DOHH2 (cell line): ENCODE measurements at regions not wholly inside any gene's neighbourhood (a gene's known extent, or its start where the extent isn't known, plus 50 kb on each side); places are given as distances from the start of the nearest gene placed in this dataset.

ENCODE experiments used
- H3F3A ChIP-seq: fragments of 200-600 bp; sonication (generic), shearing (Covaris generic); 2 replicates; pipeline ENCODE4 v1.6.0; 2016; ENCODE audit warnings: antibody characterized with exemption, mild to moderate bottlenecking; ENCODE audit not compliant: control insufficient read depth, insufficient read depth
- H3K27ac ChIP-seq: fragments of 200-600 bp; sonication (generic); 2 replicates; pipeline ENCODE4 v1.5.1; 2014; ENCODE audit warnings: low read depth, mild to moderate bottlenecking, low read length, moderate library complexity
- H3K27me3 ChIP-seq: fragments of 200-600 bp; sonication (generic); 2 replicates; pipeline ENCODE4 v1.6.1; 2014; ENCODE audit warnings: mild to moderate bottlenecking, low read length, mixed read lengths; ENCODE audit not compliant: control insufficient read depth
- H3K36me3 ChIP-seq: fragments of 200-600 bp; sonication (generic); 2 replicates; pipeline ENCODE4 v1.6.1; 2014; ENCODE audit warnings: mild to moderate bottlenecking, low read length, moderate library complexity, mixed read lengths; ENCODE audit not compliant: control insufficient read depth
- H3K4me1 ChIP-seq: fragments of 200-600 bp; sonication (generic); 2 replicates; pipeline ENCODE4 v1.6.1; 2014; ENCODE audit warnings: mild to moderate bottlenecking, low read length, mixed read lengths; ENCODE audit not compliant: control insufficient read depth
- H3K4me2 ChIP-seq: fragments of 200-600 bp; sonication (generic); 2 replicates; pipeline ENCODE4 v1.6.0; 2014; ENCODE audit warnings: mild to moderate bottlenecking, low read length, moderate library complexity
- H3K4me3 ChIP-seq: fragments of 200-600 bp; sonication (generic); 2 replicates; pipeline ENCODE4 v1.5.1; 2014; ENCODE audit warnings: mild to moderate bottlenecking, low read length, mixed read lengths
- H3K79me2 ChIP-seq: fragments of 200-600 bp; sonication (generic); 2 replicates; pipeline ENCODE4 v1.6.1; 2014; ENCODE audit warnings: mild to moderate bottlenecking, low read length, mixed read lengths; ENCODE audit not compliant: control insufficient read depth
- H3K9me2 ChIP-seq: fragments of 200-600 bp; sonication (generic); replicated peaks from 2 replicates; pipeline ENCODE4 v1.6.1; 2014; ENCODE audit warnings: mild to moderate bottlenecking, low read length, mixed read lengths; ENCODE audit not compliant: control insufficient read depth
- H3K9me3 ChIP-seq: fragments of 200-600 bp; sonication (generic); 2 replicates; pipeline ENCODE4 v1.6.1; 2014; ENCODE audit warnings: antibody characterized with exemption, low read length, mixed read lengths; ENCODE audit not compliant: control insufficient read depth, insufficient read depth
- H4K20me1 ChIP-seq: fragments of 200-600 bp; sonication (generic); 2 replicates; pipeline ENCODE4 v1.6.0; 2014; ENCODE audit warnings: low read depth, mild to moderate bottlenecking, antibody characterized with exemption, low read length, moderate library complexity; ENCODE audit not compliant: control insufficient read depth, insufficient read depth
- EZH2phosphoT487 ChIP-seq: fragments of 200-600 bp; sonication (generic); IDR thresholded peaks from 2 replicates; pipeline ENCODE4 v1.6.1; 2017; ENCODE audit warnings: borderline replicate concordance, mild to moderate bottlenecking, antibody characterized with exemption, low read length, moderate library complexity, mixed read lengths
- TF ChIP-seq, protein P1 (sequence below): fragments of 200-600 bp; sonication (generic); IDR thresholded peaks from one replicate; pipeline ENCODE4 v1.5.1; 2014; ENCODE audit warnings: antibody characterized with exemption, mild to moderate bottlenecking, low read depth, low read length; ENCODE audit not compliant: poor library complexity, severe bottlenecking

DNA sequence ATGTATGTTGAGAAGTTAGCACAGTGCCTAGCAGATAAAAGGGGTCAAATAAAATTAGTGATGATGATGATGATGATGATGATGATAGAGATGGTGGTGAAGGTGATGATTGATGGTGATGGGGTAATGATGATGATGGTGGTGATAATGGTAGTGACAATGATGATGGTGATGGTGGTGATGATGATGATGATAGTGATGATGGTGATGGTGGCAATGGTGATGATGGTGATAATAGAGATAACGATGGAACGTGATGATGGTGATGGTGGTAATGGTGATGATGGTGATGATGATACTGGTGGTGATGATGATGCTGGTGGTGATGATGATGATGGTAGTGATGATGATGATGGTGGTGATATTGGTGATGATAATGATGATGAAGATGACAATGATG is 223.7 kb downstream of the FOXL1 start:
- TF ChIP-seq, protein P1, sequence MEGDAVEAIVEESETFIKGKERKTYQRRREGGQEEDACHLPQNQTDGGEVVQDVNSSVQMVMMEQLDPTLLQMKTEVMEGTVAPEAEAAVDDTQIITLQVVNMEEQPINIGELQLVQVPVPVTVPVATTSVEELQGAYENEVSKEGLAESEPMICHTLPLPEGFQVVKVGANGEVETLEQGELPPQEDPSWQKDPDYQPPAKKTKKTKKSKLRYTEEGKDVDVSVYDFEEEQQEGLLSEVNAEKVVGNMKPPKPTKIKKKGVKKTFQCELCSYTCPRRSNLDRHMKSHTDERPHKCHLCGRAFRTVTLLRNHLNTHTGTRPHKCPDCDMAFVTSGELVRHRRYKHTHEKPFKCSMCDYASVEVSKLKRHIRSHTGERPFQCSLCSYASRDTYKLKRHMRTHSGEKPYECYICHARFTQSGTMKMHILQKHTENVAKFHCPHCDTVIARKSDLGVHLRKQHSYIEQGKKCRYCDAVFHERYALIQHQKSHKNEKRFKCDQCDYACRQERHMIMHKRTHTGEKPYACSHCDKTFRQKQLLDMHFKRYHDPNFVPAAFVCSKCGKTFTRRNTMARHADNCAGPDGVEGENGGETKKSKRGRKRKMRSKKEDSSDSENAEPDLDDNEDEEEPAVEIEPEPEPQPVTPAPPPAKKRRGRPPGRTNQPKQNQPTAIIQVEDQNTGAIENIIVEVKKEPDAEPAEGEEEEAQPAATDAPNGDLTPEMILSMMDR = no peak
- TF ChIP-seq EZH2phosphoT487 = no peak
- no peak overlapping the region for H3K4me2 ChIP-seq
- no peak overlapping the region for H3K27ac ChIP-seq
- no peaks in the 10 kb centered on the region for H4K20me1 ChIP-seq
- no peaks in the 10 kb centered on the region for H3F3A ChIP-seq
- no peaks in the 10 kb centered on the region for H3K36me3 ChIP-seq
- H3K9me2 ChIP-seq = no peaks in the 10 kb centered on the region
- no peak overlapping the region for H3K4me3 ChIP-seq
- no peaks in the 10 kb centered on the region for H3K4me1 ChIP-seq
- peaks cover 9% of the 10 kb centered on the region; the same call in 1 of the 2 replicates for H3K27me3 ChIP-seq
- no peaks in the 10 kb centered on the region for H3K9me3 ChIP-seq
- no peaks in the 10 kb centered on the region for H3K79me2 ChIP-seq

DNA sequence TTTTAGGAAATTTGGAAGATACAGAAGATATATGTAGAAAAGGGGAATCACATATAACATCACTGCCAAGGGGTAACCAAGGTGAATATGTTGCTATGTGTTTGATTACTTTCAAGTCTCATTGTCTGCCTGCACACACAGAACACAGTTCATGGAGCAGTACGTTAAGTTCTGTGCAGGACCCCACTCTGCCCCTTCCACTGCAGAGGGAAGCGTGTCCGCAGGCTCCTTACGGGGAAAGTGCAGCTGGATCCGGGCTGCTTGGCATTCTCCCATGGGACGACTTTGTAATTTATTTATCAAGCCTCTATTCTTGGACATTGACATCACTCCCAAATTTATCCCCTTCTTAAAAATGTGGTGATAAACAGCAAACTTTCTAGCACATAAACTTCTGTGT is 226.8 kb downstream of the FOXL1 start:
- TF ChIP-seq EZH2phosphoT487 = no peak
- TF ChIP-seq, protein P1 = no peak
- H3K4me3 ChIP-seq = no peak overlapping the region
- H3K9me3 ChIP-seq = no peaks in the 10 kb centered on the region
- no peak overlapping the region for H3K4me2 ChIP-seq
- no peaks in the 10 kb centered on the region for H4K20me1 ChIP-seq
- no peaks in the 10 kb centered on the region for H3K9me2 ChIP-seq
- H3K4me1 ChIP-seq = no peaks in the 10 kb centered on the region
- no peak overlapping the region for H3K27ac ChIP-seq
- H3K79me2 ChIP-seq = no peaks in the 10 kb centered on the region
- H3F3A ChIP-seq = no peaks in the 10 kb centered on the region
- H3K36me3 ChIP-seq = no peaks in the 10 kb centered on the region
- peaks cover 3% of the 10 kb centered on the region; the same call in 1 of the 2 replicates for H3K27me3 ChIP-seq

DNA sequence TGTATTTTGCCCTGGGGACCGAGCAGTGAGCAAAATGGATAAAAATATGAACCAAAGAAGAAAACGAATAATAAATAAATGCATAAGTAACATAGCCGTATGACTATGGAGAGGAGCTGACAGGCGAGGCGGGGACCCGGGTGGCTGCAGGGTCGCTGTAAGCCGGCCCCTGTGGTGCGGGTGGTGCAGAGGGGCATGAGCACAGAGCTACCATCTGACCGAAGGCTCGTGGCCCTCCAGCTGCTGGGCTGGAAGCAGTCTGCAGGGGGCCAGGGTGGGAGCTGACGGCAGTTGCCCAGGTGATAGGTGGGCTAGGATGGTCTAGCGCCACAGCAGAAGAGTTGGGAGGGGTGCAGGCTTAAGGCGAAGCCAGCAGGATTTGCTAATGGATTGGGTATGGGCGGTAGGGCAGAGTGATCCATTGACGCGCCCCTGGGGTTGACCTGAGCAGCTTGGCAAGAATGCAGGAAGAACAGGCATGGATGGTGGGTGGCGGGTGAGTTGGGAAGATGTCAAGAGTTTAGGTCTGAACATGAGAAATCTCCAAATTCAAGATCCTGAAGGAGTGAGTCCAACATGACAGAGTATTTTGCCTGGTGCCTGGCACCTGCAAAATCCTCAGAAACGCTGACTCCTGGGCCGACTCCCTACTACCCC is 228.0 kb downstream of the FOXL1 start:
- no peak overlapping the region for H3K4me3 ChIP-seq
- no peak for TF ChIP-seq EZH2phosphoT487
- TF ChIP-seq, protein P1 = no peak

More for the DNA sequence above, 228.0 kb downstream of the FOXL1 start:
- H3F3A ChIP-seq = no peaks in the 10 kb centered on the region
- H3K9me2 ChIP-seq = no peaks in the 10 kb centered on the region
- H3K4me1 ChIP-seq = no peaks in the 10 kb centered on the region
- no peaks in the 10 kb centered on the region for H3K79me2 ChIP-seq
- no peak overlapping the region for H3K4me2 ChIP-seq
- H3K27me3 ChIP-seq = no peaks in the 10 kb centered on the region; the same call in 1 of the 2 replicates
- H4K20me1 ChIP-seq = no peaks in the 10 kb centered on the region
- H3K27ac ChIP-seq = no peak overlapping the region
- no peaks in the 10 kb centered on the region for H3K36me3 ChIP-seq
- no peaks in the 10 kb centered on the region for H3K9me3 ChIP-seq
